Mammary epithelial cell (primary cell): ENCODE measurements at regions not wholly inside any gene's neighbourhood (a gene's known extent, or its start where the extent isn't known, plus 50 kb on each side); places are given as distances from the start of the nearest gene placed in this dataset.

Experiments
- CTCF ChIP-seq, 2 donors: IDR thresholded peaks in 1 of 2; conservative IDR thresholded peaks in 1 of 2; 2 replicates each; pipeline ENCODE4 v1.5.1; 2011 to 2012; ENCODE audit warnings: inconsistent platforms in 2 of 2, low read length in 2 of 2, mild to moderate bottlenecking in 2 of 2, control low read depth in 1 of 2, low read depth in 1 of 2; ENCODE audit not compliant: insufficient read depth in 1 of 2; ENCODE audit errors: extremely low read depth in 1 of 2
- EZH2 ChIP-seq: IDR thresholded peaks from 2 replicates; pipeline ENCODE4 v1.6.1; 2012; ENCODE audit warnings: low read length, inconsistent platforms, borderline replicate concordance

- TF ChIP-seq CTCF (conservative IDR thresholded peaks at IDR 0.05 in 1 of 2, IDR thresholded peaks at IDR 0.05 in 1 of 2; ENCODE audit: extremely low read depth in 1 of 2, insufficient read depth in 1 of 2, low read depth in 1 of 2, low read length in 2 of 2) (no peak), EZH2 (no peak)
Measured at GRCh38 chr2:53247956-53248735, 519.5 kb upstream of the CHAC2 start.
